Activated T-cell treated with anti-CD3 and anti-CD28 coated beads, Interleukin-2, amount 50 U/mL, for 72 hours (primary cell): ENCODE measurements at regions not wholly inside any gene's neighbourhood (a gene's known extent, or its start where the extent isn't known, plus 50 kb on each side); places are given as distances from the start of the nearest gene placed in this dataset.

Experiments used
- ATAC-seq, 2 donors: fragments of 150-1000 bp; cut with Tn5 transposase; replicated peaks in 1 of 2; 2 replicates each; pipeline ENCODE4 v1.10.0; 2021; ENCODE audit warnings: moderate library complexity in 2 of 2, mild to moderate bottlenecking in 1 of 2
- DNase-seq, 2 donors: peaks; one replicate each; pipeline ENCODE4 v3.0.0; 2021 to 2022; ENCODE audit warnings: mixed read lengths in 1 of 2
- H3K27ac Mint-ChIP-seq: one replicate; pipeline ENCODE4 v1.8.0; 2022; ENCODE audit warnings: mild to moderate bottlenecking, moderate library complexity, mixed read lengths
- H3K27me3 Mint-ChIP-seq: one replicate; pipeline ENCODE4 v1.8.0; 2022; ENCODE audit warnings: low read depth, mixed read lengths
- H3K36me3 Mint-ChIP-seq, 2 donors: one replicate each; pipeline ENCODE4 v1.8.0; 2022; ENCODE audit warnings: mixed read lengths in 2 of 2, mild to moderate bottlenecking in 1 of 2; ENCODE audit not compliant: insufficient read depth in 2 of 2
- H3K4me1 Mint-ChIP-seq: one replicate; pipeline ENCODE4 v1.8.0; 2022; ENCODE audit warnings: low read depth, mixed read lengths
- H3K4me3 Mint-ChIP-seq, 2 donors: one replicate each; pipeline ENCODE4 v1.8.0; 2022; ENCODE audit warnings: mild to moderate bottlenecking in 2 of 2, mixed read lengths in 2 of 2, moderate library complexity in 2 of 2
- H3K9me3 Mint-ChIP-seq, 2 donors: one replicate each; pipeline ENCODE4 v1.8.0; 2022; ENCODE audit warnings: mixed read lengths in 2 of 2

DNA sequence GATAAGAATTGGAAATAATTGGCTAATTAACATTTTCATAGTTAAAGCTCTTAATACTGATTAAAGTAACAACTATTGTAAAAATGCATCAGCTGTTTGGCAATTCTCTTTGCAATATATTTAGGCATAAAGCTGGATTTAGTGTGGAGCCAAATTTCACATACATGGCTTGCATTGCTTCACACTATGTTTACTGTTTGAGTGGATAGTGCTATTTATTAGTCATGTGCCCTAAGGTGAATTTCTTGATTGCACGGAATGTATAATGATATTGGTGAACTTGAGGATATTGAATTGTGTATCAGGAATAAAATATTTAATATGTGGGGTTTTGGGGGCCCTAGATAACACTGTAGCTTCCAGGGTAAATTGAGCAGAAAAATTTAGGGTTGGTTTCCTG is 100.9 kb downstream of the AASDHPPT start:
- no peaks in the 10 kb centered on the region for H3K4me1 Mint-ChIP-seq
- H3K9me3 Mint-ChIP-seq = no peaks in the 10 kb centered on the region
- H3K4me3 Mint-ChIP-seq = no peak overlapping the region
- DNase-seq (no peak), ATAC-seq (no peak)
- no peaks in the 10 kb centered on the region for H3K27me3 Mint-ChIP-seq
- no peak overlapping the region for H3K27ac Mint-ChIP-seq
- no peaks in the 10 kb centered on the region for H3K36me3 Mint-ChIP-seq

DNA sequence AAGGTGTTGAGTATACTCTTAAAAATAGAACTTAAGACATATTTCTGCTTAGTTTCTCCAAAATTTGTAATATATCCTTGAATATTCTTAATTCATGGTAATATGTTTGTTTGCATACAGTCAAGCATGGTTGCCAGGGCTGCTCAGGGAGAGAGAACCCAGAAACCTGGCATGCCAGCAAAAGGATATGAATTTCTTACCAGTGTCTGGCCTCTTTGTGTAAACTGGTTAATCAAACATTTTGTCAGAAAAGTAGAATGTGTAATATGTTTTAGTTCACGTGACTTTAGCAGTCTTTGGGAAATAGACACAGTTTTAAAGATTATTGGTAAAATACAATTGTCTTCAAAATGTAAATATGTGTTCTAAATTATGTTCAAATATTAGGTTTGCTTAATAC is 101.6 kb downstream of the AASDHPPT start:
- DNase-seq (no peak), ATAC-seq (no peak)
- H3K27ac Mint-ChIP-seq = no peak overlapping the region
- H3K9me3 Mint-ChIP-seq = no peaks in the 10 kb centered on the region
- no peaks in the 10 kb centered on the region for H3K36me3 Mint-ChIP-seq
- H3K4me3 Mint-ChIP-seq = no peak overlapping the region
- no peaks in the 10 kb centered on the region for H3K4me1 Mint-ChIP-seq
- H3K27me3 Mint-ChIP-seq = no peaks in the 10 kb centered on the region

DNA sequence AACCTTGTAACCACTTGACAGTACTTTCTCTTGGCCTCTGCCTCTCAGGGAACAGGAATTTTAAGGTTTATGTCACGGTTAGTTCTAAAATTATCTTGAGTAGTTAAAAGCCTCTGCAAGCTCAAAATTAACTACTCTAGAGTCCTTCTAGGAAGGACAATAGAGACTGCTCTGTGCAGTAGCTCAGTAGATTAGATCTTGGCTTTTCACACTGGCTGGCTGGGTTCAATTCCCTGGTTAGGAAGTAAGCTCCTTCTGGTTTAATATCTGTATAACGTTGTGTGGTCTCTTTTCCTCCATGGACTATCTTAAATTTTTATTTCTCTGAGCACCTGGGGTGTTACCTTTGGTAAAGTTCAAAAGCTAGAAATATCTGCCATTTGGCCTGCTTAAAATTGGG is 109.2 kb downstream of the AASDHPPT start:
- Mint-ChIP-seq H3K27me3 (no peaks in the 10 kb centered on the region), H3K4me1 (no peaks in the 10 kb centered on the region), H3K9me3 (no peaks in the 10 kb centered on the region), H3K4me3 (no peak overlapping the region), H3K27ac (no peak overlapping the region), H3K36me3 (no peaks in the 10 kb centered on the region)
- DNase-seq = no peak
- ATAC-seq = no peak

DNA sequence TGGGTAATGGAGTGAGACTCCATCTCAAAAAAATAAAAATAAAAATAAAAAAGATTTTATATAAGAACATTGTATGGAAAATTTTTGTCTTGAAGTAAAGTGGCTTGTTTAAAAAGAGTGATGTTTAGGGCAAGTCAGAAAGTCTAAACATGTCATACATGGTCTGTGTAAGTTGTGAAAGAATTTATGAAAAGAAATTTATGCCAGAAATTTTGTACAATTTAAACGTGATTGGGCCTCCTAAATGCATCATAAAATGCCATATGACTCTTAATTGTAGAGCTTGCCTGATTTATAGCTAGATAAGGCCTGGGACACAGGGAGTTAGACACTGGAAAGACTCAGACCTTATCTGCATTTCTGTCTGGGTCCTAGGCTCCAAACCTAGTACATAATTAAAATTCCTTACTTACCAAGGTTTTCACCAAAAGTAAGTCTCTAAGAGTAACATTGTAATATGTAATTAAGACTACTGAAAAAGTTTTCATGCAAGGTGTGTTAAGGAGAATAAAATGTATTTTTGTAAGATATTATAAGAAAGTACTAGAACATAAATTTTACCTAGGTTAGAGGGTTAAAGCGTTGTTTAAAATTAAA is 110.5 kb downstream of the AASDHPPT start:
- H3K36me3 Mint-ChIP-seq = no peaks in the 10 kb centered on the region
- DNase-seq = no peak
- no peak overlapping the region for H3K27ac Mint-ChIP-seq
- H3K4me3 Mint-ChIP-seq = no peak overlapping the region
- no peak for ATAC-seq
- no peaks in the 10 kb centered on the region for H3K9me3 Mint-ChIP-seq
- no peaks in the 10 kb centered on the region for H3K27me3 Mint-ChIP-seq
- no peaks in the 10 kb centered on the region for H3K4me1 Mint-ChIP-seq

DNA sequence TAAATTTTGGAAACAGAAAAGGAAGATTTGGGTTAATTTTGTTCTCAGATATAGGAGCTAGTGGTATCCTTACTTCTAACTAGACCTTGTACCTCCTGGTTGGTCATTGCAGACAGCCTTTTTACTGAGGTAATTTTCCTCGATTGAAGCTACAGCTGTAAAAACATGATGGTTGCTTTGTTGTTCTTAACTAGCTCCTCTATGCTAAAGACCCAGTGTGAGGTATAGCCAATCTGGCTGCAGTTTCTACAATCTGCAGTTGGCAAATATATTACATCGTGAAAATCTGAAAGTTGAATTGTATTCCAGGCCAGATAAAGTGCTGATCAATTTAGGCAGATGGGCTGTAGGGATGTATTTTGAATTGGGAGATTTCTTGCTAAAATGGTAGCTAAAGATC is 116.5 kb downstream of the AASDHPPT start:
- Mint-ChIP-seq H3K27ac (no peak overlapping the region), H3K9me3 (peaks cover 0 to 3% of the 10 kb centered on the region in 2 donors), H3K27me3 (no peaks in the 10 kb centered on the region), H3K4me3 (no peak overlapping the region), H3K36me3 (no peaks in the 10 kb centered on the region), H3K4me1 (no peaks in the 10 kb centered on the region)
- ATAC-seq (no peak), DNase-seq (no peak)

DNA sequence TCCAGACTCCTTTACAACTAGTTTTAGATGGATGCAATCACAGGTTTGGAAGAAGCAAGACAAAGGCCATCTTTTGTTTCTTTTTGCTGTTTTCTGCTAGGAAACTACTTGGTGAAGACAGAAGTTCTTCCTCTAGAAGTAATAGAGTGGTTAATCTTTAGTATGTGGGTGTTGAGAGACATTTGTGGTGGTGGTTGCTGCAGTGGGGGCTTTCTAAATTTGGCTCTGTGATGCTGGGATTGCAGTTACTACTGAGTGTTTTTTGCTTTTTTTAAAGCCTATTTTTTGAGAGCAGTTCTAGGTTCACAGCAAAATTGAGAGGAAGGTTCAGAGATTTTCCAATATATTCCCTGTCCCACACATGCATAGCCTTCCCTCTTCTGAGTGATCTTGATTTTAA is 120.0 kb downstream of the AASDHPPT start:
- Mint-ChIP-seq H3K36me3 (no peaks in the 10 kb centered on the region), H3K27ac (no peak overlapping the region)

DNA sequence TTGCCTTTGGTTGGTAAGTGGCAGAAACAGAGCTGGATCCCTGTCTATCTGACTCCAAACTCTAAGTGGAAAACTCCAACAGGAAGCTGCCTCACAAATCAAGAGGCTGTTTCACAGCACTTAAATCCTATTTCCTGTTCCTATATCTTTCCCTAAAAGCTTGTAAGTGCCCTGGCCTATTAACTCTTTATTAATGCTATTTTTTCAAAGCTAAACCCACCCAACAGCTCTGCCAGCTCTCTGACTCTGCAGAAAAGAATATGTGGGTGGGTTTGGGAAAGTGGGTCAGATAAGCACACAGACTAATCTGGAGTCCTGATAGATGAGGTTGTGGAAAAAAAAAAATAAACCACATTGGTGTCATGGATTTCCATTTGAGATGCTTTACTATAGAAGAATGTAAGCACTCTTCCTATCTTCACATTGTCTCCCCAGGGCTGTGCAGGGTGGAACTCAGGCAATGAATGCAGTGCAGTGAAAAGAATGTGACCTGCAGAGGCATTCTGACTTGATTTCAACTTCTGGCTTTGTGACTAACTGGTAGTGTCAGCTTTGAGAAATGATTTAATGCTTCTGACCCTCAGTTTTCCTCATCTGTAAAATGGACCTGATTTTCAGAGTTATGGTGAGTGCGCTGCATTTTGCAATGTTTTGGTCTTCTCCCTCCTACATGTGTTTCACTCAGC is 125.6 kb downstream of the AASDHPPT start:
- DNase-seq (no peak), ATAC-seq (no peak)
- Mint-ChIP-seq H3K36me3 (no peaks in the 10 kb centered on the region), H3K9me3 (peaks cover 0 to 3% of the 10 kb centered on the region in 2 donors), H3K27ac (no peak overlapping the region), H3K27me3 (no peaks in the 10 kb centered on the region), H3K4me3 (no peak overlapping the region), H3K4me1 (no peaks in the 10 kb centered on the region)

More for the DNA sequence above, 120.0 kb downstream of the AASDHPPT start:
- Mint-ChIP-seq H3K4me3 (no peak overlapping the region), H3K4me1 (no peaks in the 10 kb centered on the region), H3K27me3 (no peaks in the 10 kb centered on the region), H3K9me3 (peaks cover 0 to 3% of the 10 kb centered on the region in 2 donors)
- DNase-seq (no peak), ATAC-seq (no peak)

DNA sequence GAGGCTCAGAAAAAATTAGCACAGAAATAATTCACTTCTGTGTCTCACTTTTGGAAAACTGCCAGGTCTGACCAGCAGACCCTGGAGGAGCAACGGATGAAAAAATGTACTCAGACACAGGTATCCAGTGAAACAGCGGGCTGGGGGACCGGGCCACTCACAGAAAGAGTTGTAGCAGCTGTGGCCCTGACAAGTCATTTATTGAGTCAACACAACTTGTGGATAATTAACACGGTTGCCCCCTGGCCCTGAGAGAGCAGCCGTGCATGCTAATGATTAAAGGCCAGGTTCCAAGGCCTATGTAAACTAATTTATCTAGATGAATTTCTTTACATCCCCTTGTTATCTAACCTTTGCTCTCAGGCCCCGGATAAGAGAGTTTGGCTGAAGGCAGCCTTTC is 131.3 kb downstream of the AASDHPPT start:
- Mint-ChIP-seq H3K9me3 (peaks cover 0 to 2% of the 10 kb centered on the region in 2 donors), H3K36me3 (no peaks in the 10 kb centered on the region), H3K4me3 (no peak overlapping the region), H3K27ac (no peak overlapping the region), H3K27me3 (no peaks in the 10 kb centered on the region), H3K4me1 (no peaks in the 10 kb centered on the region)
- DNase-seq = no peak
- no peak for ATAC-seq

DNA sequence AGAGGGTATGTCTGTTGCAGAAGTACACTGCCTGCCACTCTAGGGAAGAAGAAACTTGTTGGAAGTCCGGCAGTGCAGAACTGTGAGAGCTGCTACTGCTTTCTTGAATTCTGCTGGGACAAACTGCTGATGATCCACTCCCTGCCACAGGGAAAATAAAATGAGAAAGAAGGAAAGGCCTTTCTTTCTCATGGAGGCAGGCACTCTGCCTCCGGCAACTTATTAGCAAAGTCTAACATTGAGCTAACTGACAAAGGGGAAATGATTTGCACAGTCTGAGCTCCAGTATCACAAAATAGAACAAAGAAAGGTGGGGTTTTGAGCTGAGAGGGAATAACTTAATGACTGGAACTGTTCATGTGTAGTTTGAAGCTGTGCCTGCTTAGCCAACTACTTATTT is 134.6 kb downstream of the AASDHPPT start:
- Mint-ChIP-seq H3K4me1 (no peaks in the 10 kb centered on the region), H3K9me3 (peaks cover 0 to 2% of the 10 kb centered on the region in 2 donors), H3K36me3 (no peaks in the 10 kb centered on the region), H3K27me3 (no peaks in the 10 kb centered on the region), H3K4me3 (no peak overlapping the region), H3K27ac (no peak overlapping the region)
- no peak for ATAC-seq
- no peak for DNase-seq

DNA sequence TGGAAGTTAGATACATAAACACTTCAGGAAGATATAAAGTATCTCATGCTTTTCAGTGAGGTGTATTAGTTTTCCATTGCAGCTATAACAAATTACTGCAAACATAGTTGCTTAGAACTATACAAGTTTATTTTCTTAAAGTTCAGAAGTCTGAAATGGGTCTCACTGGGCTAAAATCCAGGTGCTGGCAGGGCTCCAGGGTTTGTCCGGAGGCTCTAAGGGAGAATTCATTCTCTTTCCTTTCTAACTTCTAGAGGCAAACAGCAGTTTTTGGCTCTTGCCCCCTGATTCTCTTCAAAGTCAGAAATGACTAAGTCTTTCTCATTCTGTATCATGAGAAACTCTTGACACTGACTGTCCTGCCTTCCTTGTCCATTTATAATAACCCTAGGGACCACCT is 138.8 kb downstream of the AASDHPPT start:
- Mint-ChIP-seq H3K27me3 (no peaks in the 10 kb centered on the region), H3K27ac (no peak overlapping the region), H3K9me3 (peaks cover 2 to 3% of the 10 kb centered on the region in 2 donors), H3K36me3 (no peaks in the 10 kb centered on the region), H3K4me1 (no peaks in the 10 kb centered on the region), H3K4me3 (no peak overlapping the region)
- ATAC-seq (no peak), DNase-seq (no peak)

DNA sequence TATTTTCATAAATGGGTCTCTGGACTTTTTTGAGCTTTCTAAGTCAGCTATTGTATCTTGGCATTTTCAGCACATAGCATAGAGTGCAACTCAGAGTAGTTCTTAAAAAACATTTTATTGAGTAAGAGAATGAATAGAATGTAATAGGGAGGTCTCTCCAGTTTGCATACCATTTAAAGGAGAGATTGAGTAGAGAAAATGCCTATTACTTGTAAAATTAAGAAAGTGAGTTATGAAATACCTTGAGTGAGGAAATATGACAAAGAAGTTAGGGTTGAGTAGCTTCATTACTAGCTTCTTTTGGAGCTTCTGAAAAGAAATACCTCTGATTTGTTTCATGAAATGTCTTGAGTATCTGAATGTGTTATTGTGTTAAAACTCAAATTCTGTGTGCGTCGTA is 140.0 kb downstream of the AASDHPPT start:
- peaks cover 6 to 7% of the 10 kb centered on the region in 2 donors for H3K9me3 Mint-ChIP-seq
- H3K4me3 Mint-ChIP-seq = no peak overlapping the region
- peaks cover 1 to 3% of the 10 kb centered on the region in 2 donors for H3K36me3 Mint-ChIP-seq
- H3K4me1 Mint-ChIP-seq = no peaks in the 10 kb centered on the region
- H3K27me3 Mint-ChIP-seq = no peaks in the 10 kb centered on the region
- no peak for ATAC-seq
- no peak overlapping the region for H3K27ac Mint-ChIP-seq
- DNase-seq = no peak

DNA sequence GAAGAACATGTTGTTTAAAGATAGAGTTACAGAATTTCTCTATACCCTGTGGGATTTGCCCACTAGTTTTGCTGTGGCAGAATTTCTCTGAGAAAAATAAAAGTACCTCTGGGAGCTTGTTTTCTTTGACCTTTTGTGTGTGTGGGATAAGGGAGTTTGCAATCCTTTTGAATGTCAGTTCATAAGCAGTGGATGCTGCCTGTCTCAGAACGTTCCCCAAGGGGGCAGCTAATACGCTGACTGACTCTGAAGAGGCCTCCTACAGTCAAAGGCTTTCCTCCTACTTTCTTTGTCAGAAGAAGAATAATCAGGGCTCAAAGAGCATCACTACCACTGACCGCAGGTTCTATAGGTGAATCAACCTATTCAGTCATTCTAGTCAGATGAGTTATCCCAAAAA is 140.6 kb downstream of the AASDHPPT start:
- H3K4me1 Mint-ChIP-seq = no peaks in the 10 kb centered on the region
- ATAC-seq = no peak
- H3K27me3 Mint-ChIP-seq = no peaks in the 10 kb centered on the region
- no peak for DNase-seq
- H3K27ac Mint-ChIP-seq = no peak overlapping the region
- H3K4me3 Mint-ChIP-seq = no peak overlapping the region
- H3K9me3 Mint-ChIP-seq = peaks cover 8 to 11% of the 10 kb centered on the region in 2 donors
- peaks cover 1 to 3% of the 10 kb centered on the region in 2 donors for H3K36me3 Mint-ChIP-seq

DNA sequence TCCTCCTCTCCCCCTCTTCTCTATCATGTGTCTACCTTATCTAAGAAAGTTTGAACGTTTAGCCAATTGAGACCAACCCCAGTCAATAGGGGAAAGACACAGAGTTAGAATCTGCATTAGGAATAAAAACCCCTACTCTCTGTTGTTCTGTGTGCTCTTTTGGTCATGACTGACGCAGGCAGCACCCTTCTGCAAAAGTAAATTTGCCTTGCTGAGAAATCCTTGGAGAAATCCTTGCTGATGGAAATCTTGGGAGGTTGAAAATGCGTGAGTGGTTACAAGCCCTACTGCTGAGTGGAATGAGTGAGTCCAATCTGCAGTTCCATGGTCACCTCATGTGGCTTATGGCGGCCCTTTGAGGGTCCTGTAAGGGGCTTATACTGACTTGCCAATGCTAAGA is 145.2 kb downstream of the AASDHPPT start:
- Mint-ChIP-seq H3K4me1 (no peaks in the 10 kb centered on the region), H3K36me3 (peaks cover 5 to 6% of the 10 kb centered on the region in 2 donors), H3K27ac (no peak overlapping the region), H3K4me3 (no peak overlapping the region), H3K27me3 (no peaks in the 10 kb centered on the region), H3K9me3 (peaks cover 8 to 16% of the 10 kb centered on the region in 2 donors)
- no peak for DNase-seq
- no peak for ATAC-seq

DNA sequence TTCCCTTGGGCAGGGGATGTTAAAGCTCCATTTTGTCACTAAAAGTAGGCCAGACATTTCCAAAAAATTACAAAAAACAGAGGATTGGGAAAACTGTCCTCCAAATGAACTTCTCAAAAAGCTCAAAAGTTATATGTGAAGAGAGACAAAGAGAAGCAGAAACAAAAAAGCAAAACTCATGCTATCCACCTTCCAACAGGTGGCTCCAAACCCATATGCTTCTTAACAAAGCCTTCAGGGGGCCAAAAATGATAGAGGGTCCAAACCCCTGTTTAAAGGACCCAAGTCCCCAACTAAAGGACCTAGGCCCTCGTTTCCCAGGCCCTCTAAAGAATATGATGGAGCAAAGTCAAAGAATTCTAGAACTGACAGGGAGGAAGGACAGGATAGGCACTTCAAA is 146.7 kb downstream of the AASDHPPT start:
- Mint-ChIP-seq H3K27me3 (no peaks in the 10 kb centered on the region), H3K27ac (no peak overlapping the region), H3K4me3 (no peak overlapping the region), H3K4me1 (no peaks in the 10 kb centered on the region), H3K36me3 (peaks cover 5 to 6% of the 10 kb centered on the region in 2 donors), H3K9me3 (peaks cover 11 to 20% of the 10 kb centered on the region in 2 donors)
- DNase-seq (no peak), ATAC-seq (no peak)
